HG02938 (cell line): ENCODE measurements at regions not wholly inside any gene's neighbourhood (a gene's known extent, or its start where the extent isn't known, plus 50 kb on each side); places are given as distances from the start of the nearest gene placed in this dataset.

ENCODE experiments used
- ATAC-seq: cut with Tn5 transposase; IDR thresholded peaks from one replicate; pipeline ENCODE4 v1.9.1; 2021; ENCODE audit warnings: mild to moderate bottlenecking, moderate library complexity; ENCODE audit not compliant: unreplicated experiment

DNA sequence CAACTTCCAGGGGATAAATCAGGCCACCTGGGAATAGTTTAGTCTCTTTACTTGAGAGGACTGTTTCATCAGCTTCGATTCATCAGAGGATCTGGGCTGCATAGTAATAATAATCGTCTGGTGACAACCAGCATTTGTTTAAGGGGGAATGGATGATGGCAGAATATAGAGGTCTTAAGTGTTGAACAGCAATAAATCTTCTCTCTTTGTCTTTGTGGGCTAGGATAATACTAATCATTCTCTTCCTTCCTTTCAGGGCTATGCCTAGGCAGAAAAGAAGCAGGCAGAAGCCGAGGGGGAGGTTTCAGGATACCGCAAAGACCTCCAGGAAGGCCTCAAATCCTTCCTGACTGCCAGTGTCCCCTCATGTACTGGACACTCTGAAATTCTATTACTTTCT, 150.4 kb upstream of the GAREM1 start:
- no peak for ATAC-seq

DNA sequence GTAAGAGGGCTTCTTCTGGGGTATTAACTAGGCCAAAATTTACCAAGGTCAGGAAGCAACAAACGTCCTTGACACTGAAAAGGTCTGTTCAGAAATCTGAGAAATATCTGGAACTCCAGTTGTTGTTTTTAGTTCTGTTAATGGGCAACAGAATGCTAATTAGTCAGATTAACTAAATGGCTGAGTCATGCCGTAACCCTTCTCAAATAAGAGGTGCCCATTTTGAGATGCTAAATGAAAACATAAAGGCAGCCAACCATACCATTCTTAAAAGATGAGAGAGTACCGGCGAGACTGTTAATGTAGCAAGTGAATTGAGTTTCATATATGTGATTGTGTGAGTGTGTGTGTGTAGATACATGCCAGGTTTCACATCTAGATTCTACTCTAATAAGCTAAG, 147.9 kb upstream of the GAREM1 start:
- no peak for ATAC-seq

GRCh38 chr18:32613821-32614220, 143.1 kb upstream of the GAREM1 start:
- no peak for ATAC-seq

DNA sequence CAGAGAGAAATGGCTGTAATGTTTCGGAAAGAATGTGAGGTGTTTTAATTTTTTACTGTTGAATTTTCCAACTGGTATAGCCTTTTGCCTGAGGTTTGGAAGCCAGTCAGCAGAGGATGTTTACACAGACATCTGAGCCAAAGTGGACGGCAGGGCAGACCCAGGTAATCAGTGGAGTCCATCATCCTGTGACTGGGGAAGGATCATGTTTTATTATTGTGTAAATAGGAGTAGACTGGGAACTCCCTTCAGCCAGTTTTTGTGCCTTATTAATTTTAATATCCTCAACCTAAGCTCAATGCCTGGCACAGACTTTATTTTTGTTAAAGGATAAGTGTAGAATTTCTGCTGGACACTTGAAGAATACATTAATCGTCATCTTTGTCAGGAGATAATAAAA, 142.0 kb upstream of the GAREM1 start:
- no peak for ATAC-seq

GRCh38 chr18:32610176-32610575, 139.5 kb upstream of the GAREM1 start:
- ATAC-seq: no peak

DNA sequence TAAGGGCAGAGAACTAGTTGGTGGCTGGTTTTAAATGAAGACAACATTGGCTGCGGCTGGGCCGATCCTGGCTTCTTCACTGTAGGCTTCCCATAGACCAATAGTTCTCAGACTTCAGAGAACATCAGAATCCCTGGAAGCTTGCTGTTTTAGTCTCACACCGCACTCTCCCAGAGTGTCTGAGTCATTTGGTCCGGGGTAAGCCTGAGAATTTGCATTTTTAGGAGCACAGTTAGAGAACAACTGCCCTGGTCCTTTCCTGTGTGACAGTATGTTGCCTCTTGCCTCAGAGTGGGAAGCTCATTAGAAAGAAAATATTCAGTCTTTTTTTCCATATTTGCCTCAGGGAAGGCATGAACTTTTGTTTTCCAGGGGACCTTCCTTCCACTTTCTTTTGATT, 137.1 kb upstream of the GAREM1 start:
- no peak for ATAC-seq

GRCh38 chr18:32598144-32598543, 127.5 kb upstream of the GAREM1 start:
- no peak for ATAC-seq

- no peak for ATAC-seq
These were observed 125.8 kb upstream of the GAREM1 start for GRCh38 chr18:32596501-32596900.

DNA sequence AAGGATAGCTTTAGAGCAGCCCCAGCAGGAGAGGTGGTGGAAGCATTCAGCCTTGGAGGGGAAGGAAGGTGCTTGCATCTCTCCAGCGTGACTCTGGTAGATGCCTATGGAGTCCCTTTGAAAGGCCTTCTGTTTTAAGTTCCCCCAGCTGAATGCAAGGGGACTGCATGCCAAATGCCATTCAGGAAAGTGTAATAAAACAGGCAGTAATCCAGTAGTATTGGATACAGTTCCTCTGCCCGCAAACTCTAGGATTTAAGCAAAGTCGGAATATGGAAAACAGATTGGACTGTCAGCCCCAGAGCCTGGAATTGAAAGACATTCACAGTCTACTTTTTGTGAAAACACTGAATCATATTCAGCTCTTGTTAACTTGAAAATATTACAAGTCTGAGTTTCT, 125.2 kb upstream of the GAREM1 start:
- no peak for ATAC-seq

- ATAC-seq: no peak
These were observed 117.5 kb upstream of the GAREM1 start for GRCh38 chr18:32588191-32588590.

DNA sequence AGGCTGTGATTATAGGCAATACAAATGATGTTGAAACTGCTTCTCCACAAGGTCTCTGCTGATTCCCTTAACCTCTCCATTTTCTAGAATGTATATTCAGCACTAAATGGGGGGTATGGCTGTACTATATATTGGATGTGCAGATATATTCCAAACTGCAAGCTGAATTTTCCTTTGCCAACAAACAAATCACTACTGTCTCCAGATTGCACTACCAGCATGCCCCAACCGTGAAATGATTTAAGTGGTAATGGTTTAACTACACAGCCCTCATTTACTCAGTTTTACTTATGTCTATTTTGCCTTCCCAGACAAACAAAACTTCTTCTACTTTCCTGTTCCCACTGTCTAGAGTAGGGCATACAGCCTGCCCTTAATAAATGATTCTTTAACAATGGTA, 112.7 kb upstream of the GAREM1 start:
- no peak for ATAC-seq

GRCh38 chr18:32582455-32582854, 111.8 kb upstream of the GAREM1 start:
- ATAC-seq: no peak

DNA sequence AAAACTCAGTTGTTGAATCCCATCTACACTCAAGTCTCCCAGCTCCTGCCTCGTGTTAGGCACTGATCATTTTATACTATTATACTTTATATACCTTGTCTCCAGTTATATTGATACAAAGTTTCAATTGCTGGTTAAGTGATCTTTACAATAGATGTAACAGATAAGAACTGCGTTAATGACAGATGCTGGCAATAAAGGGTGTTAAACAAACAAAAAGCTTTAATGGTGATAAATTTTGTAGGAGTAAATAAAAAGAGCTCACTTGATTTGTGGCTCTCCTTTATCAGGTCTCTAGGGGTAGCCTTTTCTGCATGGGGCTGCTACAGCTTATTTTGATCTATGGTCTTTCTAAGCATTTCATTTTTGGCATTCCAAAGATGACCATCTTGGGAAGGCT, 106.9 kb upstream of the GAREM1 start:
- no peak for ATAC-seq

- no peak for ATAC-seq
These were observed 105.7 kb upstream of the GAREM1 start for GRCh38 chr18:32576296-32576916.

DNA sequence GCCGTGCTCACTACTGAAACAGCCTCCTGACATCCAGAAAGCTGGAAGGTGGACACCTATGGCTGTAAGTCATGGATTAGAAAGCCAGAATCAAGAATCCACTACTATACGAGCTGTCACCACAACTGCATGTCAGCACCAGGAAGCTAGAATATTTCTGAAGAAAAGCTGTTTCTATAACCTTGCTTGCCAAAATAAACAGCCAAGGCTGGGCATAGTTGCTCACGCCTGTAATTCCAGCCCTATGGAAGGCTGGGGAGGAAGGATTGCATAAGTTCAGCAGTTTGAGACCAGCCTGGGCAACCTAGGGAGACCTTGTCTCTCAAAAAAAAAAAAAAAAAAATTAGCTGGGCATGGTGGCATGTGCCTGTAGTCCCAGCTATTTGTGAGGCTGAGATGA, 96.3 kb upstream of the GAREM1 start:
- ATAC-seq: no peak

DNA sequence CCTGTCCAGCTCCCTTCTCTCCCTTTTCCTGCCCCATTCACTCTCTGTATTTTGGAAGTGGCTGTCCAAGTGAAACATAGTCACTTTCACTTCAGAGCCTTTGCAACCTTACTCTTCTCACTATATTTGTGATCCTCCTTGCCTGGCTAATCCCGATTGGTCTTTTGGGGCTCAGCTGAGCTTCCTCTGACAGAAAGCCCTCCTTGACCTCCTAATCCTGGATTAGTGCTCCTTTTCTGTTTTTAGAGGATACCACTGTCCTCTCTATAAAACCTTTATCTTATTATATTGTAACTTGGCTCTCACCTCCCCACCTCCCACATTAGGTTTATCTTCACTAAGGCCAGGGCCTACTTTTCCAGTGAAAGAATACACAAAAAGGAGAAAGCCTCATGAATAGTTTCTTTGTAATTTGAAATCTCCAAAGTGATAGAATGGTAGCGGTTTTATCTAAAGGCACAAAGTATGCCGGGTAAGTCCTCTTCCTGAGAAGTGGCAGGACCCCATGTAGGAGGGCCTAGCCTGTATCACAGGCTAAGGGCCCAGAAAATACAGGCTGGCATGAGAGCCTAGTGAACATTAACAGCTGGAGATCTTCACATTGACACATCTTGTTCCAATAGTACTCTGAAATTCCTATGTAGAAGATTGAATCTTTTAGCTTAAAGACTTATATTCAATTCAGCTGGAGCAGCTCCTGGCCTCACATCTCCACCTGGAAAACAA, 83.1 kb upstream of the GAREM1 start:
- no peak for ATAC-seq

GRCh38 chr18:32553174-32553573, 82.5 kb upstream of the GAREM1 start:
- ATAC-seq: no peak

- peak; percentile 95 for ATAC-seq
These were observed 81.8 kb upstream of the GAREM1 start for GRCh38 chr18:32552421-32553030.

- ATAC-seq: no peak
These were observed 80.3 kb upstream of the GAREM1 start for GRCh38 chr18:32550963-32551362.

DNA sequence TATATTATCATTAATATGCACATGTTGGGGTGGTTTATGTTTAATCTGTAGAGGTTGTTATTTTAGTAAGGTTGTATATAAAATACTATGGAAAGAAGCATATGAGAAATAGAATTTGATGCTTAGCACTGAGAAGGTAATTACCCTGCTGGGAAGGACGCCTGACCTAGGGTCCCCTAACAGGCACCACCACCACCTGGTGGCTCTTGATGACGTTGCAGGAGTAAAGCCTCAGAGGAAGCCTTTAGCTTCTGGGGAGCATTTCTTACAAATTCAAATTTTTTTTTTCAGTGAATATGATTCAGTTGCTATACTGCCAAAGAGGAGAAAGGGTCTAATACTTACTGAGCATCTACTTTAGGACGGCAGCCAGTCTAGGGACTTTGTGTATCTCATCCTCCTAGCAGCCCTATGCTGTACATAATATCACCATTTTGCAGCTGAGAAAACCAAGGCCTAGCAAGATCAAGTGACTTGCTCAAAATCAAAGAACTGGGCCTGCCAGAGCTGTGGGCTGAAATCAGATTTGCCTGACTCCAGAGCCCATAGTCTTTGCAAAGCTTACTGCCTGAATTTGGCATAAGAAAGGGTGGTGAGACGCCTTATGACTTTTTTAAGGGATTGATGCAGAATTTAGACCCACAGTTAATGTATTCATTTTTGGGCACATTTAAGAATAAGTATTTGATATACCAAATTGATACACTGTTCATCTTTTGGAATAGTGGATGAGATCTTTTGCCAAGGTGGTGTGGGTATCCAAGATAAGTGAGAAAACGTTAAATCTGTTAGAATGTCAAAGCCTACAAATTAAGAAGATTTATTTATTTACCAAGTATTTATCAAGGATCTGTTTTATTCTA, 78.8 kb upstream of the GAREM1 start:
- ATAC-seq: peak; percentile 73

GRCh38 chr18:32548688-32549087, 78.0 kb upstream of the GAREM1 start:
- no peak for ATAC-seq
